ENCODE measurements at regions not wholly inside any gene's neighbourhood (a gene's known extent, or its start where the extent isn't known, plus 50 kb on each side); places are given as distances from the start of the nearest gene placed in this dataset.

GRCh38 chr2:118645876-118646275, 201.6 kb downstream of the EN1 start:
- no peak for TF ChIP-seq CTCF (IDR thresholded peaks at IDR 0.05)
- TF ChIP-seq POLR2A (IDR thresholded peaks at IDR 0.05; ENCODE audit: low read depth): no peak
- TF ChIP-seq POLR2AphosphoS5 (IDR thresholded peaks at IDR 0.05): no peak
- TF ChIP-seq EP300 (IDR thresholded peaks at IDR 0.05): no peak

GRCh38 chr2:118644190-118644589, 203.3 kb downstream of the EN1 start:
- intact Hi-C loops (cut with DNase I): no loop called here
- Histone ChIP-seq H3K27ac (replicated peaks in 1 of 4) (no peak overlapping the region), H3K27me3 (no peaks in the 10 kb centered on the region), H3K36me3 (no peaks in the 10 kb centered on the region), H3K9me3 (no peaks in the 10 kb centered on the region), H3K4me3 (no peak overlapping the region), H3K4me1 (no peaks in the 10 kb centered on the region)
- DNase-seq (ENCODE audit: extremely low spot score): peak; percentile 77
- 29% methylated on average over 4 of the region's 4 CpGs for WGBS
- TF ChIP-seq CTCF (IDR thresholded peaks at IDR 0.05): no peak

More at GRCh38 chr2:118645876-118646275, 201.6 kb downstream of the EN1 start:
- DNase-seq (ENCODE audit: extremely low spot score): no peak
- Histone ChIP-seq H3K27ac (replicated peaks in 1 of 4) (no peak overlapping the region), H3K4me3 (no peak overlapping the region), H3K4me1 (no peaks in the 10 kb centered on the region), H3K27me3 (no peaks in the 10 kb centered on the region), H3K36me3 (no peaks in the 10 kb centered on the region), H3K9me3 (peaks cover 0 to 7% (median 2%) of the 10 kb centered on the region in 4 donors)
- WGBS: 83% methylated on average over 7 of the region's 7 CpGs
- intact Hi-C loops (cut with DNase I): no loop called here

GRCh38 chr2:118643294-118643693, 204.2 kb downstream of the EN1 start:
- Histone ChIP-seq H3K27me3 (no peaks in the 10 kb centered on the region), H3K9me3 (no peaks in the 10 kb centered on the region), H3K4me3 (no peak overlapping the region), H3K27ac (replicated peaks in 1 of 4) (no peak overlapping the region), H3K4me1 (no peaks in the 10 kb centered on the region), H3K36me3 (no peaks in the 10 kb centered on the region)
- TF ChIP-seq POLR2A (IDR thresholded peaks at IDR 0.05; ENCODE audit: low read depth) (no peak), EP300 (IDR thresholded peaks at IDR 0.05) (no peak), POLR2AphosphoS5 (IDR thresholded peaks at IDR 0.05) (no peak), CTCF (IDR thresholded peaks at IDR 0.05) (no peak)
- no peak for DNase-seq (ENCODE audit: extremely low spot score)
- WGBS: 63% methylated on average over 4 of the region's 4 CpGs
- intact Hi-C loops (cut with DNase I): no loop called here

GRCh38 chr2:118642501-118642900, 204.9 kb downstream of the EN1 start:
- no peak for DNase-seq (ENCODE audit: extremely low spot score)
- H3K4me3 ChIP-seq: no peak overlapping the region
- intact Hi-C loops (cut with DNase I): no loop called here
- no peaks in the 10 kb centered on the region for H3K9me3 ChIP-seq
- H3K27me3 ChIP-seq: no peaks in the 10 kb centered on the region
- no peaks in the 10 kb centered on the region for H3K36me3 ChIP-seq
- TF ChIP-seq EP300 (IDR thresholded peaks at IDR 0.05): no peak
- no peak for TF ChIP-seq CTCF (IDR thresholded peaks at IDR 0.05)
- TF ChIP-seq POLR2AphosphoS5 (IDR thresholded peaks at IDR 0.05): no peak
- no peak for TF ChIP-seq POLR2A (IDR thresholded peaks at IDR 0.05; ENCODE audit: low read depth)
- WGBS: 60% methylated on average over 2 of the region's 2 CpGs
- no peaks in the 10 kb centered on the region for H3K4me1 ChIP-seq
- no peak overlapping the region for H3K27ac ChIP-seq (replicated peaks in 1 of 4)

- no peaks in the 10 kb centered on the region for H3K27me3 ChIP-seq
- DNase-seq (ENCODE audit: extremely low spot score): no peak
- no peaks in the 10 kb centered on the region for H3K9me3 ChIP-seq
- TF ChIP-seq EP300 (IDR thresholded peaks at IDR 0.05): no peak
- no peak for TF ChIP-seq POLR2AphosphoS5 (IDR thresholded peaks at IDR 0.05)
- TF ChIP-seq CTCF (IDR thresholded peaks at IDR 0.05): no peak
- no peak for TF ChIP-seq POLR2A (IDR thresholded peaks at IDR 0.05; ENCODE audit: low read depth)
- intact Hi-C loops (cut with DNase I): no loop called here
- H3K27ac ChIP-seq (replicated peaks in 1 of 4): no peak overlapping the region
- H3K4me1 ChIP-seq: no peaks in the 10 kb centered on the region
- H3K36me3 ChIP-seq: no peaks in the 10 kb centered on the region
- no peak overlapping the region for H3K4me3 ChIP-seq
- WGBS: 50% methylated on average over 1 of the region's 1 CpG
These were observed 205.7 kb downstream of the EN1 start for GRCh38 chr2:118641711-118642110.

Measured in esophagus muscularis mucosa (tissue), 4 donors.